ENCODE measurements at regions not wholly inside any gene's neighbourhood (a gene's known extent, or its start where the extent isn't known, plus 50 kb on each side); places are given as distances from the start of the nearest gene placed in this dataset.

- no peak for DNase-seq (ENCODE audit: low read depth in 4 of 4, low spot score in 3 of 4)
Observed at GRCh38 chr9:78932849-78933627, 636.1 kb downstream of the PSAT1 start.

- no peak for DNase-seq (ENCODE audit: low read depth in 4 of 4, low spot score in 3 of 4)
Observed at GRCh38 chr9:78934880-78935279, 636.9 kb upstream of the TLE4 start.

- DNase-seq (ENCODE audit: low read depth in 4 of 4, low spot score in 3 of 4) = no peak
Observed at GRCh38 chr9:78938821-78939220, 632.9 kb upstream of the TLE4 start.

- no peak for DNase-seq (ENCODE audit: low read depth in 4 of 4, low spot score in 3 of 4)
Observed at GRCh38 chr9:78939311-78940065, 632.3 kb upstream of the TLE4 start.

GRCh38 chr9:78940121-78940855 lies 631.5 kb upstream of the TLE4 start:
- no peak for DNase-seq (ENCODE audit: low read depth in 4 of 4, low spot score in 3 of 4)

- DNase-seq (ENCODE audit: low read depth in 4 of 4, low spot score in 3 of 4) = no peak
Observed at GRCh38 chr9:78954286-78954685, 617.5 kb upstream of the TLE4 start.

GRCh38 chr9:78958892-78959291 lies 612.9 kb upstream of the TLE4 start:
- no peak for DNase-seq (ENCODE audit: low read depth in 4 of 4, low spot score in 3 of 4)

- no peak for DNase-seq (ENCODE audit: low read depth in 4 of 4, low spot score in 3 of 4)
Observed at GRCh38 chr9:78962156-78962555, 609.6 kb upstream of the TLE4 start.

GRCh38 chr9:78963911-78964310 lies 607.9 kb upstream of the TLE4 start:
- no peak for DNase-seq (ENCODE audit: low read depth in 4 of 4, low spot score in 3 of 4)

GRCh38 chr9:78967596-78968217 lies 604.1 kb upstream of the TLE4 start:
- no peak for DNase-seq (ENCODE audit: low read depth in 4 of 4, low spot score in 3 of 4)

- DNase-seq (ENCODE audit: low read depth in 4 of 4, low spot score in 3 of 4) = no peak
Observed at GRCh38 chr9:78970375-78970774, 601.4 kb upstream of the TLE4 start.

GRCh38 chr9:78971540-78971939 lies 600.2 kb upstream of the TLE4 start:
- no peak for DNase-seq (ENCODE audit: low read depth in 4 of 4, low spot score in 3 of 4)

- no peak for DNase-seq (ENCODE audit: low read depth in 4 of 4, low spot score in 3 of 4)
Observed at GRCh38 chr9:78972303-78972999, 599.3 kb upstream of the TLE4 start.

- no peak for DNase-seq (ENCODE audit: low read depth in 4 of 4, low spot score in 3 of 4)
Observed at GRCh38 chr9:78973907-78974306, 597.9 kb upstream of the TLE4 start.

- DNase-seq (ENCODE audit: low read depth in 4 of 4, low spot score in 3 of 4) = no peak
Observed at GRCh38 chr9:78982849-78983248, 588.9 kb upstream of the TLE4 start.

GRCh38 chr9:78985084-78985738 lies 586.6 kb upstream of the TLE4 start:
- no peak for DNase-seq (ENCODE audit: low read depth in 4 of 4, low spot score in 3 of 4)

GRCh38 chr9:78986446-78986845 lies 585.3 kb upstream of the TLE4 start:
- no peak for DNase-seq (ENCODE audit: low read depth in 4 of 4, low spot score in 3 of 4)

GRCh38 chr9:78989031-78989658 lies 582.6 kb upstream of the TLE4 start:
- DNase-seq (ENCODE audit: low read depth in 4 of 4, low spot score in 3 of 4) = no peak

GRCh38 chr9:78994471-78994870 lies 577.3 kb upstream of the TLE4 start:
- DNase-seq (ENCODE audit: low read depth in 4 of 4, low spot score in 3 of 4) = no peak

Measured in left renal pelvis (tissue), 4 donors.